HG02970 (cell line): ENCODE measurements at regions not wholly inside any gene's neighbourhood (a gene's known extent, or its start where the extent isn't known, plus 50 kb on each side); places are given as distances from the start of the nearest gene placed in this dataset.
A peak's percentile ranks its signal among the peaks of the same experiment; 100 is the strongest.

Experiments
- ATAC-seq: cut with Tn5 transposase; IDR thresholded peaks from one replicate; pipeline ENCODE4 v1.9.1; 2021; ENCODE audit warnings: mild to moderate bottlenecking, moderate library complexity, moderate number of reproducible peaks; ENCODE audit not compliant: unreplicated experiment, low FRiP score

GRCh38 chr5:143569722-143570567 is 166.5 kb upstream of the NR3C1 start:
- ATAC-seq = no peak

GRCh38 chr5:143569213-143569701 is 165.8 kb upstream of the NR3C1 start:
- no peak for ATAC-seq

- no peak for ATAC-seq
Observed at GRCh38 chr5:143567583-143568504, 164.4 kb upstream of the NR3C1 start.

- no peak for ATAC-seq
Observed at GRCh38 chr5:143566139-143566538, 162.7 kb upstream of the NR3C1 start.

GRCh38 chr5:143564417-143564816 is 160.9 kb upstream of the NR3C1 start:
- ATAC-seq = peak; percentile 86

- ATAC-seq = no peak
Observed at GRCh38 chr5:143562935-143563334, 159.4 kb upstream of the NR3C1 start.

GRCh38 chr5:143561219-143561618 is 157.7 kb upstream of the NR3C1 start:
- no peak for ATAC-seq

GRCh38 chr5:143560378-143560777 is 156.9 kb upstream of the NR3C1 start:
- ATAC-seq = no peak

- ATAC-seq = no peak
Observed at GRCh38 chr5:143559586-143560109, 156.2 kb upstream of the NR3C1 start.

- ATAC-seq = no peak
Observed at GRCh38 chr5:143558048-143558447, 154.6 kb upstream of the NR3C1 start.

- no peak for ATAC-seq
Observed at GRCh38 chr5:143557061-143557818, 153.8 kb upstream of the NR3C1 start.

- no peak for ATAC-seq
Observed at GRCh38 chr5:143554918-143555477, 151.5 kb upstream of the NR3C1 start.

GRCh38 chr5:143554187-143554717 is 150.8 kb upstream of the NR3C1 start:
- no peak for ATAC-seq

- no peak for ATAC-seq
Observed at GRCh38 chr5:143552680-143553079, 149.2 kb upstream of the NR3C1 start.

GRCh38 chr5:143551820-143552251 is 148.3 kb upstream of the NR3C1 start:
- ATAC-seq = no peak

GRCh38 chr5:143550986-143551630 is 147.6 kb upstream of the NR3C1 start:
- ATAC-seq = no peak

- ATAC-seq = no peak
Observed at GRCh38 chr5:143547342-143547741, 143.9 kb upstream of the NR3C1 start.

- no peak for ATAC-seq
Observed at GRCh38 chr5:143546394-143546793, 142.9 kb upstream of the NR3C1 start.

- ATAC-seq = no peak
Observed at GRCh38 chr5:143544606-143545005, 141.1 kb upstream of the NR3C1 start.
